H1 (cell line): ENCODE measurements at regions not wholly inside any gene's neighbourhood (a gene's known extent, or its start where the extent isn't known, plus 50 kb on each side); places are given as distances from the start of the nearest gene placed in this dataset.

ENCODE experiments used
- CREB1 ChIP-seq: IDR thresholded peaks from 2 replicates; pipeline ENCODE4 v1.6.1; 2012; ENCODE audit warnings: inconsistent platforms
- POLR2A ChIP-seq, 2 experiments: IDR thresholded peaks; 1 replicate in 1 of 2; 2 replicates in 1 of 2; pipeline ENCODE4 v1.6.1; 2011; ENCODE audit warnings: low read depth in 2 of 2, low read length in 2 of 2, mild to moderate bottlenecking in 2 of 2; ENCODE audit errors: control extremely low read depth in 1 of 2
- RXRA ChIP-seq: IDR thresholded peaks from 2 replicates; pipeline ENCODE4 v1.6.1; 2011; ENCODE audit warnings: low read depth, mild to moderate bottlenecking, low read length, moderate library complexity; ENCODE audit not compliant: insufficient read depth

- TF ChIP-seq RXRA = no peak
- TF ChIP-seq CREB1 = no peak
- no peak for TF ChIP-seq POLR2A (IDR thresholded peaks at IDR 0.05; ENCODE audit: control extremely low read depth in 1 of 2, low read depth in 2 of 2, low read length in 2 of 2)
Observed at GRCh38 chr1:82844911-82845827, 1044.4 kb downstream of the ADGRL2 start.
